ENCODE measurements at regions not wholly inside any gene's neighbourhood (a gene's known extent, or its start where the extent isn't known, plus 50 kb on each side); places are given as distances from the start of the nearest gene placed in this dataset.
A peak's percentile ranks its signal among the peaks of the same experiment; 100 is the strongest.

DNA sequence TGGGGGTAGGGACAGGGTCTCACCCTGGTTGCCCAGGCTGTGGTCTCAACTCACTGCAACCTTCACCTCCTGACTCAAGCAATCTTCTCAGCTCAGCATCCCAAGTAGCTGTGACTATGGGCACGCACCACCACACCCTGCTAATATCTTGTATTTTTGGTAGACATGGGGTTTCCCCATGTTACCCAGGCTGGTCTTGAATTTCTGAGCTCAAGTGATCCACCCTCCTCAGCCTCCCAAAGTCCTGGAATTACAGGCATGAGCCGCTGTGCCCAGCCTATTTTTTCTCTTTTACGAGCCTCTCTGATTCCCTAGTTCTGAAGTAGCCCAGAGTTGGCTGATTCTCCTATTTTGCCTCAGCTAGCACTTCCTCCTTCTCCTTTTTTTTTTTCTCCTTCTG, 83.6 kb downstream of the ZNF280B start:
- H2AFZ ChIP-seq (ENCODE audit: low read depth, low read length): no peak overlapping the region
- no peaks in the 10 kb centered on the region for H3K36me3 ChIP-seq (ENCODE audit: control insufficient read depth, insufficient read depth, low read length)
- ChIA-PET CTCF (ENCODE audit: low intra/inter-chr PET ratio) (interaction anchor here (0.7 to 0.9 kb wide), 2 partner anchors 152 to 170 kb away, joined by 3 read pairs; no protein-coding TSS in a partner anchor), POLR2A (interaction anchor here (0.6 to 1.7 kb wide), 8 partner anchors 10 to 980 kb away, joined by 3 to 7 read pairs (median 3); no protein-coding TSS in a partner anchor)
- no peak for ATAC-seq
- peaks cover 38 to 47% of the 10 kb centered on the region in 2 experiments for H3K27me3 ChIP-seq (ENCODE audit: control insufficient read depth in 2 of 2, insufficient read depth in 2 of 2, low read length in 2 of 2)
- H3K9ac ChIP-seq (ENCODE audit: insufficient read depth in 1 of 2, low read depth in 2 of 2, low read length in 2 of 2): no peak overlapping the region
- FAIRE-seq: no peak
- H3K9me1 ChIP-seq (ENCODE audit: control insufficient read depth, insufficient read depth, low read length): peaks cover 3% of the 10 kb centered on the region
- no peak overlapping the region for H3K4me2 ChIP-seq (ENCODE audit: insufficient read depth, low read length)
- no TSS peak for BruUV-seq (replicated peaks)
- in situ Hi-C loops (cut with MboI): no loop called here
- peaks cover 32% of the 10 kb centered on the region for H4K20me1 ChIP-seq (replicated peaks; ENCODE audit: control insufficient read depth, insufficient read depth, low read length)
- no peaks in the 10 kb centered on the region for H3K9me3 ChIP-seq (replicated peaks; ENCODE audit: control insufficient read depth, insufficient read depth, low read depth, low read length)
- H3K4me3 ChIP-seq: no peak overlapping the region
- no peaks in the 10 kb centered on the region for H3K79me2 ChIP-seq (ENCODE audit: control insufficient read depth, insufficient read depth, low read length)
- H3K4me1 ChIP-seq (replicated peaks in 1 of 2; ENCODE audit: control insufficient read depth in 2 of 2, insufficient read depth in 2 of 2, low read length in 2 of 2): no peaks in the 10 kb centered on the region
- no peak for DNase-seq (ENCODE audit: extremely low read depth in 1 of 4, low spot score in 3 of 4)
- intact Hi-C loops (cut with micrococcal nuclease): loop anchor here (5.0 to 10.0 kb wide), 2 partner anchors 390 to 462 kb away; partner anchors contain the start of gene IGLL5
- TF ChIP-seq ZC3H4 (CRISPR knock-in tag; IDR thresholded peaks at IDR 0.05; ENCODE audit: borderline replicate concordance) (0 out of 2 replicates have a peak, but pooled peaks have one; percentile 61), CBX1 (IDR thresholded peaks at IDR 0.05; ENCODE audit: low read depth) (no peak), JUN (IDR thresholded peaks at IDR 0.05; ENCODE audit: borderline replicate concordance, low read depth, low read length) (no peak), JUN (CRISPR knock-in tag; IDR thresholded peaks at IDR 0.05; ENCODE audit: borderline replicate concordance) (no peak), RFX1 (IDR thresholded peaks at IDR 0.05) (no peak), FOSL1 (tag; conservative IDR thresholded peaks at IDR 0.05) (no peak), L3MBTL2 (IDR thresholded peaks at IDR 0.05) (no peak), FOXP1 (CRISPR knock-in tag; IDR thresholded peaks at IDR 0.05) (no peak), ZNF408 (CRISPR knock-in tag; IDR thresholded peaks at IDR 0.05; ENCODE audit: low read depth) (no peak), IRF2 (CRISPR knock-in tag; IDR thresholded peaks at IDR 0.05) (peak; percentile 39; the same call in 1 of the 2 replicates)
- H3K27ac ChIP-seq (ENCODE audit: extremely low read depth, low read depth, low read length): no peak overlapping the region
- 0% methylated on average over 3 of the region's 3 CpGs for WGBS (ENCODE audit: insufficient coverage, low coverage, missing lambda C conversion rate)
